SH-SY5Y (cell line): ENCODE measurements at regions not wholly inside any gene's neighbourhood (a gene's known extent, or its start where the extent isn't known, plus 50 kb on each side); places are given as distances from the start of the nearest gene placed in this dataset.

Source experiments
- GATA2 ChIP-seq: IDR thresholded peaks from 2 replicates; pipeline ENCODE4 v1.6.1; 2011; ENCODE audit warnings: mild to moderate bottlenecking, low read depth, low read length
- GATA3 ChIP-seq: IDR thresholded peaks from 2 replicates; pipeline ENCODE4 v1.6.1; 2011; ENCODE audit warnings: low read depth, mild to moderate bottlenecking, low read length, moderate library complexity

DNA sequence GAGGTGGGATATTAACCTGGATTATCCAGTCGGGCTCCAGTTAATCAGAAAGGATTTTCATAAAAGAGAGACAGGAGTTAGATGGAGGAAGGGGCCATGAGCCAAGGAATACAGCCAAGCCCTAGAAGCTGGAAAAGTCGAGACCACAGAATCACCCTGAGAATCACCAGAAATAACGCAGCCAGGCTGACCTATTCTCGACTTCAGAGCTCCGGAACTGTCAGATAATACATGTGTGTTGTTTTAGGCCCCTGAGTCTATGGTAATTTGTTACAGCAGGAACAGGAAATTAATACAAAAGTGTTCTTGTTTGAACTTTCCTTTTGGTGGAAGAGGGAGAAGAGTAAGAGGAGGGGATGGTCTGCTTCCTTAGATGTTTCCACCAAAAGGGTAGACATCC is 208.1 kb downstream of the JCAD start:
- TF ChIP-seq GATA2 (no peak), GATA3 (no peak)
